ENCODE measurements at regions not wholly inside any gene's neighbourhood (a gene's known extent, or its start where the extent isn't known, plus 50 kb on each side); places are given as distances from the start of the nearest gene placed in this dataset.

DNA sequence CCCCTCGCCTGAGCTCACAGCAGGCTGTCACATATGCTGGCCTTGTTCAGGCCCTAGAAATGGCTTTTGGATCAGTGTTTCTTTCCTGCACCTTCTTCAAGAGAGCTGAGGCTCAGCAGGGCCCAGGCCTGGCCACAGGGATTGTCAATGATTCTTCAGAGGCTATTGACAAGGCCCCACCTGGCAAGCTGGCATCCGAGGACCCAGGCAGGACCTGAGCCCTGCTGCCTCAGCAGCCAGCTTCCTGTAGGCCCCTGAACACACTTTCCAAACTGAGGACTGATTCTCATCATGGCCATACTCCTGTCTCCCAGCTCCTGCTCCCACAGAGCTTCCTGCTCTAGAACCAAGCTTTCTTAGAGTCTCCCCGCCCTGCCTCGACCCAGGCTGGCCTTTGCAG, 136.8 kb downstream of the UQCRFS1 start:
- Histone ChIP-seq H3K27me3 (replicated peaks in 1 of 2; ENCODE audit: control insufficient read depth in 2 of 2, insufficient read depth in 2 of 2, low read length in 1 of 2) (no peaks in the 10 kb centered on the region), H3K79me2 (ENCODE audit: control insufficient read depth, insufficient read depth, low read length) (no peaks in the 10 kb centered on the region), H3K27ac (ENCODE audit: control insufficient read depth, insufficient read depth) (no peak overlapping the region), H3K4me3 (no peak overlapping the region), H3K4me1 (ENCODE audit: control insufficient read depth, insufficient read depth, low read length) (no peaks in the 10 kb centered on the region), H3K36me3 (ENCODE audit: control insufficient read depth in 2 of 2, insufficient read depth in 2 of 2, low read length in 1 of 2) (no peaks in the 10 kb centered on the region), H2AFZ (ENCODE audit: control insufficient read depth, low read depth, low read length) (no peak overlapping the region), H3K9ac (ENCODE audit: control insufficient read depth, insufficient read depth, low read length) (no peak overlapping the region), H4K20me1 (ENCODE audit: control insufficient read depth, insufficient read depth) (no peaks in the 10 kb centered on the region), H3K9me3 (replicated peaks; ENCODE audit: control insufficient read depth, insufficient read depth, low read length) (no peaks in the 10 kb centered on the region; the same call in 2 of the 3 replicates), H3K4me2 (ENCODE audit: control insufficient read depth, insufficient read depth) (no peak overlapping the region)
- in situ Hi-C loops (cut with MboI): no loop called here
- POLR2A ChIA-PET: no interaction called here
- SMC1A ChIA-PET (ENCODE audit: uncharacterized antibody, unreplicated experiment): no interaction called here
- CTCF ChIA-PET: no interaction called here
- DNase-seq (ENCODE audit: low read depth, low spot score) (no peak), FAIRE-seq (no peak), ATAC-seq (no peak)
- WGBS (ENCODE audit: insufficient coverage, insufficient replicate concordance, low lambda C conversion rate, missing lambda C conversion rate): 0% methylated on average over 4 of the region's 4 CpGs
- RAD21 ChIA-PET (ENCODE audit: unreplicated experiment): no interaction called here
- intact Hi-C loops (cut with micrococcal nuclease; ENCODE audit: unreplicated experiment): no loop called here
- no TSS peak for BruUV-seq (replicated peaks)
- no peak for TF ChIP-seq HDAC2 (IDR thresholded peaks at IDR 0.05)
- TF ChIP-seq NR2C1 (IDR thresholded peaks at IDR 0.05): no peak
- TF ChIP-seq, protein P1, sequence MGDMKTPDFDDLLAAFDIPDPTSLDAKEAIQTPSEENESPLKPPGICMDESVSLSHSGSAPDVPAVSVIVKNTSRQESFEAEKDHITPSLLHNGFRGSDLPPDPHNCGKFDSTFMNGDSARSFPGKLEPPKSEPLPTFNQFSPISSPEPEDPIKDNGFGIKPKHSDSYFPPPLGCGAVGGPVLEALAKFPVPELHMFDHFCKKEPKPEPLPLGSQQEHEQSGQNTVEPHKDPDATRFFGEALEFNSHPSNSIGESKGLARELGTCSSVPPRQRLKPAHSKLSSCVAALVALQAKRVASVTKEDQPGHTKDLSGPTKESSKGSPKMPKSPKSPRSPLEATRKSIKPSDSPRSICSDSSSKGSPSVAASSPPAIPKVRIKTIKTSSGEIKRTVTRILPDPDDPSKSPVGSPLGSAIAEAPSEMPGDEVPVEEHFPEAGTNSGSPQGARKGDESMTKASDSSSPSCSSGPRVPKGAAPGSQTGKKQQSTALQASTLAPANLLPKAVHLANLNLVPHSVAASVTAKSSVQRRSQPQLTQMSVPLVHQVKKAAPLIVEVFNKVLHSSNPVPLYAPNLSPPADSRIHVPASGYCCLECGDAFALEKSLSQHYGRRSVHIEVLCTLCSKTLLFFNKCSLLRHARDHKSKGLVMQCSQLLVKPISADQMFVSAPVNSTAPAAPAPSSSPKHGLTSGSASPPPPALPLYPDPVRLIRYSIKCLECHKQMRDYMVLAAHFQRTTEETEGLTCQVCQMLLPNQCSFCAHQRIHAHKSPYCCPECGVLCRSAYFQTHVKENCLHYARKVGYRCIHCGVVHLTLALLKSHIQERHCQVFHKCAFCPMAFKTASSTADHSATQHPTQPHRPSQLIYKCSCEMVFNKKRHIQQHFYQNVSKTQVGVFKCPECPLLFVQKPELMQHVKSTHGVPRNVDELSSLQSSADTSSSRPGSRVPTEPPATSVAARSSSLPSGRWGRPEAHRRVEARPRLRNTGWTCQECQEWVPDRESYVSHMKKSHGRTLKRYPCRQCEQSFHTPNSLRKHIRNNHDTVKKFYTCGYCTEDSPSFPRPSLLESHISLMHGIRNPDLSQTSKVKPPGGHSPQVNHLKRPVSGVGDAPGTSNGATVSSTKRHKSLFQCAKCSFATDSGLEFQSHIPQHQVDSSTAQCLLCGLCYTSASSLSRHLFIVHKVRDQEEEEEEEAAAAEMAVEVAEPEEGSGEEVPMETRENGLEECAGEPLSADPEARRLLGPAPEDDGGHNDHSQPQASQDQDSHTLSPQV (IDR thresholded peaks at IDR 0.05): no peak
- no peak for TF ChIP-seq KDM1A (IDR thresholded peaks at IDR 0.05; ENCODE audit: borderline replicate concordance)
- TF ChIP-seq, protein P2, sequence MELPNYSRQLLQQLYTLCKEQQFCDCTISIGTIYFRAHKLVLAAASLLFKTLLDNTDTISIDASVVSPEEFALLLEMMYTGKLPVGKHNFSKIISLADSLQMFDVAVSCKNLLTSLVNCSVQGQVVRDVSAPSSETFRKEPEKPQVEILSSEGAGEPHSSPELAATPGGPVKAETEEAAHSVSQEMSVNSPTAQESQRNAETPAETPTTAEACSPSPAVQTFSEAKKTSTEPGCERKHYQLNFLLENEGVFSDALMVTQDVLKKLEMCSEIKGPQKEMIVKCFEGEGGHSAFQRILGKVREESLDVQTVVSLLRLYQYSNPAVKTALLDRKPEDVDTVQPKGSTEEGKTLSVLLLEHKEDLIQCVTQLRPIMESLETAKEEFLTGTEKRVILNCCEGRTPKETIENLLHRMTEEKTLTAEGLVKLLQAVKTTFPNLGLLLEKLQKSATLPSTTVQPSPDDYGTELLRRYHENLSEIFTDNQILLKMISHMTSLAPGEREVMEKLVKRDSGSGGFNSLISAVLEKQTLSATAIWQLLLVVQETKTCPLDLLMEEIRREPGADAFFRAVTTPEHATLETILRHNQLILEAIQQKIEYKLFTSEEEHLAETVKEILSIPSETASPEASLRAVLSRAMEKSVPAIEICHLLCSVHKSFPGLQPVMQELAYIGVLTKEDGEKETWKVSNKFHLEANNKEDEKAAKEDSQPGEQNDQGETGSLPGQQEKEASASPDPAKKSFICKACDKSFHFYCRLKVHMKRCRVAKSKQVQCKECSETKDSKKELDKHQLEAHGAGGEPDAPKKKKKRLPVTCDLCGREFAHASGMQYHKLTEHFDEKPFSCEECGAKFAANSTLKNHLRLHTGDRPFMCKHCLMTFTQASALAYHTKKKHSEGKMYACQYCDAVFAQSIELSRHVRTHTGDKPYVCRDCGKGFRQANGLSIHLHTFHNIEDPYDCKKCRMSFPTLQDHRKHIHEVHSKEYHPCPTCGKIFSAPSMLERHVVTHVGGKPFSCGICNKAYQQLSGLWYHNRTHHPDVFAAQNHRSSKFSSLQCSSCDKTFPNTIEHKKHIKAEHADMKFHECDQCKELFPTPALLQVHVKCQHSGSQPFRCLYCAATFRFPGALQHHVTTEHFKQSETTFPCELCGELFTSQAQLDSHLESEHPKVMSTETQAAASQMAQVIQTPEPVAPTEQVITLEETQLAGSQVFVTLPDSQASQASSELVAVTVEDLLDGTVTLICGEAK (IDR thresholded peaks at IDR 0.05; ENCODE audit: borderline replicate concordance): no peak
- TF ChIP-seq RFX5 (IDR thresholded peaks at IDR 0.05; ENCODE audit: low read depth, low read length): no peak
- TF ChIP-seq, protein P3, sequence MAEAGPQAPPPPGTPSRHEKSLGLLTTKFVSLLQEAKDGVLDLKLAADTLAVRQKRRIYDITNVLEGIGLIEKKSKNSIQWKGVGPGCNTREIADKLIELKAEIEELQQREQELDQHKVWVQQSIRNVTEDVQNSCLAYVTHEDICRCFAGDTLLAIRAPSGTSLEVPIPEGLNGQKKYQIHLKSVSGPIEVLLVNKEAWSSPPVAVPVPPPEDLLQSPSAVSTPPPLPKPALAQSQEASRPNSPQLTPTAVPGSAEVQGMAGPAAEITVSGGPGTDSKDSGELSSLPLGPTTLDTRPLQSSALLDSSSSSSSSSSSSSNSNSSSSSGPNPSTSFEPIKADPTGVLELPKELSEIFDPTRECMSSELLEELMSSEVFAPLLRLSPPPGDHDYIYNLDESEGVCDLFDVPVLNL (IDR thresholded peaks at IDR 0.05; ENCODE audit: low read depth, low read length): no peak
- TF ChIP-seq FOXK2 (IDR thresholded peaks at IDR 0.05): no peak
- no peak for TF ChIP-seq EED (IDR thresholded peaks at IDR 0.05; ENCODE audit: low read depth)
- TF ChIP-seq, protein P4, sequence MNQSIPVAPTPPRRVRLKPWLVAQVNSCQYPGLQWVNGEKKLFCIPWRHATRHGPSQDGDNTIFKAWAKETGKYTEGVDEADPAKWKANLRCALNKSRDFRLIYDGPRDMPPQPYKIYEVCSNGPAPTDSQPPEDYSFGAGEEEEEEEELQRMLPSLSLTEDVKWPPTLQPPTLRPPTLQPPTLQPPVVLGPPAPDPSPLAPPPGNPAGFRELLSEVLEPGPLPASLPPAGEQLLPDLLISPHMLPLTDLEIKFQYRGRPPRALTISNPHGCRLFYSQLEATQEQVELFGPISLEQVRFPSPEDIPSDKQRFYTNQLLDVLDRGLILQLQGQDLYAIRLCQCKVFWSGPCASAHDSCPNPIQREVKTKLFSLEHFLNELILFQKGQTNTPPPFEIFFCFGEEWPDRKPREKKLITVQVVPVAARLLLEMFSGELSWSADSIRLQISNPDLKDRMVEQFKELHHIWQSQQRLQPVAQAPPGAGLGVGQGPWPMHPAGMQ (IDR thresholded peaks at IDR 0.05; ENCODE audit: borderline replicate concordance): no peak
- no peak for TF ChIP-seq JUND (IDR thresholded peaks at IDR 0.05; ENCODE audit: low read depth, low read length)
